CD4-positive, alpha-beta T cell treated with Interferon gamma for 1 hour (primary cell): ENCODE measurements at regions not wholly inside any gene's neighbourhood (a gene's known extent, or its start where the extent isn't known, plus 50 kb on each side); places are given as distances from the start of the nearest gene placed in this dataset.

Experiments used
- DNase-seq: peaks from one replicate; pipeline ENCODE4 v3.0.0-alpha.2; 2020

- no peak for DNase-seq
Measured at GRCh38 chr17:77722366-77722765, 236.1 kb upstream of the TNRC6C start.

- no peak for DNase-seq
Measured at GRCh38 chr17:77723071-77723908, 235.2 kb upstream of the TNRC6C start.

- no peak for DNase-seq
Measured at GRCh38 chr17:77723909-77724875, 234.3 kb upstream of the TNRC6C start.

- DNase-seq: no peak
Measured at GRCh38 chr17:77724876-77725615, 233.5 kb upstream of the TNRC6C start.

- no peak for DNase-seq
Measured at GRCh38 chr17:77725846-77726245, 232.7 kb upstream of the TNRC6C start.

GRCh38 chr17:77726549-77727006, 231.9 kb upstream of the TNRC6C start:
- DNase-seq: no peak

- DNase-seq: no peak
Measured at GRCh38 chr17:77727037-77727615, 231.4 kb upstream of the TNRC6C start.

GRCh38 chr17:77728474-77728795, 230.1 kb upstream of the TNRC6C start:
- no peak for DNase-seq

GRCh38 chr17:77728871-77729270, 229.6 kb upstream of the TNRC6C start:
- DNase-seq: no peak

- no peak for DNase-seq
Measured at GRCh38 chr17:77729587-77729986, 228.9 kb upstream of the TNRC6C start.

- no peak for DNase-seq
Measured at GRCh38 chr17:77730376-77730775, 228.1 kb upstream of the TNRC6C start.

- DNase-seq: no peak
Measured at GRCh38 chr17:77733576-77734296, 224.8 kb upstream of the TNRC6C start.

GRCh38 chr17:77734371-77735080, 224.0 kb upstream of the TNRC6C start:
- DNase-seq: no peak

- no peak for DNase-seq
Measured at GRCh38 chr17:77735081-77735565, 223.4 kb upstream of the TNRC6C start.

- DNase-seq: no peak
Measured at GRCh38 chr17:77735566-77736198, 222.8 kb upstream of the TNRC6C start.

- no peak for DNase-seq
Measured at GRCh38 chr17:77736199-77736585, 222.3 kb upstream of the TNRC6C start.

GRCh38 chr17:77736721-77737120, 221.8 kb upstream of the TNRC6C start:
- DNase-seq: no peak

GRCh38 chr17:77737442-77738265, 220.8 kb upstream of the TNRC6C start:
- DNase-seq: no peak

- no peak for DNase-seq
Measured at GRCh38 chr17:77738751-77739531, 219.6 kb upstream of the TNRC6C start.
